HEK293 (cell line): ENCODE measurements at regions not wholly inside any gene's neighbourhood (a gene's known extent, or its start where the extent isn't known, plus 50 kb on each side); places are given as distances from the start of the nearest gene placed in this dataset.
A peak's percentile ranks its signal among the peaks of the same experiment; 100 is the strongest.

ENCODE experiments used
- CTCF ChIA-PET: fragments of 350-600 bp; formaldehyde crosslinking; extraction: SDS; loops from one replicate; lab custom pipeline; 2021; ENCODE audit warnings: antibody characterized with exemption; lab: Yijun Ruan, JAX
- POLR2A ChIA-PET: fragments of 300-600 bp; formaldehyde crosslinking; extraction: SDS; loops from one replicate; lab custom pipeline; 2020; ENCODE audit warnings: antibody characterized with exemption, inconsistent platforms; lab: Yijun Ruan, JAX
- H3K27ac ChIP-seq: fragments of 200-500 bp; sonication (Bioruptor generic); 2 replicates; pipeline ENCODE4 v1.5.1; 2014; ENCODE audit warnings: low read depth, low read length, control low read depth, inconsistent platforms; ENCODE audit errors: extremely low read depth
- H3K36me3 ChIP-seq, 2 experiments: fragments of 200-500 bp in 1 of 2; sonication (Bioruptor generic) in 1 of 2; 1 replicate in 1 of 2; 2 replicates in 1 of 2; pipeline ENCODE4 v1.5.1; 2014 to 2017; ENCODE audit warnings: inconsistent platforms in 2 of 2, low read length in 2 of 2; ENCODE audit not compliant: control insufficient read depth in 2 of 2, insufficient read depth in 1 of 2
- H3K4me1 ChIP-seq: fragments of 200-500 bp; sonication (Bioruptor generic); 2 replicates; pipeline ENCODE4 v1.5.1; 2014; ENCODE audit warnings: mild to moderate bottlenecking, low read length, inconsistent platforms; ENCODE audit not compliant: control insufficient read depth, insufficient read depth
- H3K4me3 ChIP-seq: 2 replicates; pipeline ENCODE4 v1.5.1; 2011; ENCODE audit warnings: low read depth, mild to moderate bottlenecking, control low read depth, low read length, moderate library complexity
- H3K9me3 ChIP-seq: fragments of 200-500 bp; sonication (Bioruptor generic); 2 replicates; pipeline ENCODE4 v1.5.1; 2014; ENCODE audit warnings: low read depth, low read length, inconsistent platforms; ENCODE audit not compliant: control insufficient read depth, insufficient read depth
- BCL11B ChIP-seq: fragments of 450-650 bp; formaldehyde crosslinking; IDR thresholded peaks from 2 replicates; pipeline ENCODE4 v1.5.1; 2016; ENCODE audit warnings: low read depth, missing biosample characterization, missing genetic modification characterization
- EGR2 ChIP-seq: fragments of 450-650 bp; formaldehyde crosslinking; IDR thresholded peaks from 2 replicates; pipeline ENCODE4 v1.5.1; 2016; ENCODE audit warnings: low read depth, missing biosample characterization, missing genetic modification characterization
- GLIS2 ChIP-seq: fragments of 450-650 bp; formaldehyde crosslinking; IDR thresholded peaks from 2 replicates; pipeline ENCODE4 v1.5.1; 2016; ENCODE audit warnings: missing biosample characterization, missing genetic modification characterization
- ZBTB17 ChIP-seq: fragments of 450-650 bp; formaldehyde crosslinking; IDR thresholded peaks from 2 replicates; pipeline ENCODE4 v1.5.1; 2016; ENCODE audit warnings: missing biosample characterization, missing genetic modification characterization
- ZFHX2 ChIP-seq: fragments of 450-650 bp; formaldehyde crosslinking; conservative IDR thresholded peaks from 2 replicates; pipeline ENCODE4 v1.5.1; 2016; ENCODE audit warnings: missing biosample characterization, missing genetic modification characterization
- ZFP69B ChIP-seq: fragments of 450-650 bp; formaldehyde crosslinking; IDR thresholded peaks from 2 replicates; pipeline ENCODE4 v1.5.1; 2016; ENCODE audit warnings: missing biosample characterization, missing genetic modification characterization
- ZNF501 ChIP-seq: fragments of 450-650 bp; formaldehyde crosslinking; IDR thresholded peaks from 2 replicates; pipeline ENCODE4 v1.5.1; 2016; ENCODE audit warnings: missing biosample characterization, missing genetic modification characterization
- ZNF571 ChIP-seq: fragments of 450-650 bp; formaldehyde crosslinking; IDR thresholded peaks from 2 replicates; pipeline ENCODE4 v1.5.0; 2017; ENCODE audit warnings: missing biosample characterization, missing genetic modification characterization
- ZNF776 ChIP-seq: fragments of 450-650 bp; formaldehyde crosslinking; IDR thresholded peaks from 2 replicates; pipeline ENCODE4 v1.5.0; 2017; ENCODE audit warnings: missing biosample characterization, missing genetic modification characterization, borderline replicate concordance
- TF ChIP-seq, protein P1 (sequence below): fragments of 450-650 bp; formaldehyde crosslinking; IDR thresholded peaks from 2 replicates; pipeline ENCODE4 v1.5.1; 2016; ENCODE audit warnings: missing biosample characterization, missing genetic modification characterization, low read depth
- TF ChIP-seq, protein P2 (sequence below): fragments of 450-650 bp; formaldehyde crosslinking; IDR thresholded peaks from 2 replicates; pipeline ENCODE4 v1.5.1; 2016; ENCODE audit warnings: missing biosample characterization, missing genetic modification characterization
- TF ChIP-seq, protein P3 (sequence below): fragments of 450-650 bp; formaldehyde crosslinking; conservative IDR thresholded peaks from 2 replicates; pipeline ENCODE4 v1.5.1; 2016; ENCODE audit warnings: low read depth, missing biosample characterization, missing genetic modification characterization
- TF ChIP-seq, protein P4 (sequence below): fragments of 450-650 bp; formaldehyde crosslinking; IDR thresholded peaks from 2 replicates; pipeline ENCODE4 v1.5.1; 2016; ENCODE audit warnings: missing biosample characterization, missing genetic modification characterization
- TF ChIP-seq, protein P5 (sequence below): sonication (generic); formaldehyde crosslinking; IDR thresholded peaks from 2 replicates; pipeline ENCODE4 v1.8.1; 2022; ENCODE audit warnings: mild to moderate bottlenecking, moderate library complexity, missing genetic modification reagents
- TF ChIP-seq, protein P6 (sequence below): fragments of 450-650 bp; formaldehyde crosslinking; optimal IDR thresholded peaks from 2 replicates; pipeline ENCODE3; 2016; ENCODE audit warnings: missing biosample characterization, mild to moderate bottlenecking, missing genetic modification characterization

DNA sequence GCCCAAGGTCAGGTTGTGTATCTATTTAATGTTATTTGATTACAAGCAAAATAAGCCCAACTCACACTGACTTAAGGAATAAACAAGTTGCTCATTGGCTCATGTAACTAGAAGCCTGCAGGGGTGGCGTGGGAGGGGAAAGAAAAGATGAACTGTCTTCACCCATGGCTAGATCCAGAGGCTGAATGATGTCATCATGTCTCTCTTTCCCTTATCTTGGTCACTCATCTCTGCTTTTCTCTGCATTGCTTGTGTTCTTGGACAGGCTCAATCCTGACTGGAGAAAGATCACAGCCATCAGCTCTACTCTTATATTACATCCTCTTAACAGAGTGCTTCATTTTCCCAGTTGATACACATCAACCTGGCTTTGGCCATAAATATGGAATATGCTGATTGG lies 290.0 kb upstream of the DIAPH2 start:
- H3K4me3 ChIP-seq = no peak overlapping the region
- TF ChIP-seq ZFHX2 (tag by site-specific recombination) (0 out of 2 replicates have a peak, but pooled peaks have one; percentile 13), EGR2 (peak; percentile 44; the same call in 1 of the 2 replicates), ZNF776 (tag by site-specific recombination) (no peak)
- TF ChIP-seq, protein P1, sequence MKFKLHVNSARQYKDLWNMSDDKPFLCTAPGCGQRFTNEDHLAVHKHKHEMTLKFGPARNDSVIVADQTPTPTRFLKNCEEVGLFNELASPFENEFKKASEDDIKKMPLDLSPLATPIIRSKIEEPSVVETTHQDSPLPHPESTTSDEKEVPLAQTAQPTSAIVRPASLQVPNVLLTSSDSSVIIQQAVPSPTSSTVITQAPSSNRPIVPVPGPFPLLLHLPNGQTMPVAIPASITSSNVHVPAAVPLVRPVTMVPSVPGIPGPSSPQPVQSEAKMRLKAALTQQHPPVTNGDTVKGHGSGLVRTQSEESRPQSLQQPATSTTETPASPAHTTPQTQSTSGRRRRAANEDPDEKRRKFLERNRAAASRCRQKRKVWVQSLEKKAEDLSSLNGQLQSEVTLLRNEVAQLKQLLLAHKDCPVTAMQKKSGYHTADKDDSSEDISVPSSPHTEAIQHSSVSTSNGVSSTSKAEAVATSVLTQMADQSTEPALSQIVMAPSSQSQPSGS (tag by site-specific recombination) = peak; percentile 74
- TF ChIP-seq, all 188 proteins: peak for 3
- no peaks in the 10 kb centered on the region for H3K4me1 ChIP-seq
- H3K36me3 ChIP-seq = no peaks in the 10 kb centered on the region
- POLR2A ChIA-PET = no interaction called here
- no peak overlapping the region for H3K27ac ChIP-seq
- CTCF ChIA-PET = interaction anchor here (0.7 to 0.8 kb wide), 2 partner anchors 49 to 1562 kb away, joined by 3 read pairs; no protein-coding TSS in a partner anchor
- H3K9me3 ChIP-seq = no peaks in the 10 kb centered on the region

DNA sequence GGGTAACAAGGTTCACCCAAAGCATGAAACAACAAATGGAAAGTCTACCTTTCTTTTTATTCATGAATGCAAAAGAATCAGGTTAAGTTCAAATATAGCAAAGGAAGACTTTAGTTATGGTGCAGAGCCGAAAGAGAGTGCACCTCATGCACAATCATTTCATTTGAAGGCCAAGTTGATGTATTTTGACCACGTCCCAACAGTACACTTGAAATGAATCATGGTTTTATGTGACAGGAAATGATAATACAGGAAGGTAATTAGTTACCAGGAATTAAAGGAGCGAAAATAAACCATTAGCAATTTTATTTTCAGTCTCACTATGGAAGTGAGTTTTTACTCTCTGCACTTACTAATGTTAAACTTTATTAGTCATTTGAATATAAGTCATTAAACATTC lies 281.2 kb upstream of the DIAPH2 start:
- TF ChIP-seq ZNF571 (tag by site-specific recombination) = no peak
- TF ChIP-seq, protein P2, sequence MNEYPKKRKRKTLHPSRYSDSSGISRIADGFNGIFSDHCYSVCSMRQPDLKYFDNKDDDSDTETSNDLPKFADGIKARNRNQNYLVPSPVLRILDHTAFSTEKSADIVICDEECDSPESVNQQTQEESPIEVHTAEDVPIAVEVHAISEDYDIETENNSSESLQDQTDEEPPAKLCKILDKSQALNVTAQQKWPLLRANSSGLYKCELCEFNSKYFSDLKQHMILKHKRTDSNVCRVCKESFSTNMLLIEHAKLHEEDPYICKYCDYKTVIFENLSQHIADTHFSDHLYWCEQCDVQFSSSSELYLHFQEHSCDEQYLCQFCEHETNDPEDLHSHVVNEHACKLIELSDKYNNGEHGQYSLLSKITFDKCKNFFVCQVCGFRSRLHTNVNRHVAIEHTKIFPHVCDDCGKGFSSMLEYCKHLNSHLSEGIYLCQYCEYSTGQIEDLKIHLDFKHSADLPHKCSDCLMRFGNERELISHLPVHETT (tag by site-specific recombination) = no peak
- TF ChIP-seq, protein P3, sequence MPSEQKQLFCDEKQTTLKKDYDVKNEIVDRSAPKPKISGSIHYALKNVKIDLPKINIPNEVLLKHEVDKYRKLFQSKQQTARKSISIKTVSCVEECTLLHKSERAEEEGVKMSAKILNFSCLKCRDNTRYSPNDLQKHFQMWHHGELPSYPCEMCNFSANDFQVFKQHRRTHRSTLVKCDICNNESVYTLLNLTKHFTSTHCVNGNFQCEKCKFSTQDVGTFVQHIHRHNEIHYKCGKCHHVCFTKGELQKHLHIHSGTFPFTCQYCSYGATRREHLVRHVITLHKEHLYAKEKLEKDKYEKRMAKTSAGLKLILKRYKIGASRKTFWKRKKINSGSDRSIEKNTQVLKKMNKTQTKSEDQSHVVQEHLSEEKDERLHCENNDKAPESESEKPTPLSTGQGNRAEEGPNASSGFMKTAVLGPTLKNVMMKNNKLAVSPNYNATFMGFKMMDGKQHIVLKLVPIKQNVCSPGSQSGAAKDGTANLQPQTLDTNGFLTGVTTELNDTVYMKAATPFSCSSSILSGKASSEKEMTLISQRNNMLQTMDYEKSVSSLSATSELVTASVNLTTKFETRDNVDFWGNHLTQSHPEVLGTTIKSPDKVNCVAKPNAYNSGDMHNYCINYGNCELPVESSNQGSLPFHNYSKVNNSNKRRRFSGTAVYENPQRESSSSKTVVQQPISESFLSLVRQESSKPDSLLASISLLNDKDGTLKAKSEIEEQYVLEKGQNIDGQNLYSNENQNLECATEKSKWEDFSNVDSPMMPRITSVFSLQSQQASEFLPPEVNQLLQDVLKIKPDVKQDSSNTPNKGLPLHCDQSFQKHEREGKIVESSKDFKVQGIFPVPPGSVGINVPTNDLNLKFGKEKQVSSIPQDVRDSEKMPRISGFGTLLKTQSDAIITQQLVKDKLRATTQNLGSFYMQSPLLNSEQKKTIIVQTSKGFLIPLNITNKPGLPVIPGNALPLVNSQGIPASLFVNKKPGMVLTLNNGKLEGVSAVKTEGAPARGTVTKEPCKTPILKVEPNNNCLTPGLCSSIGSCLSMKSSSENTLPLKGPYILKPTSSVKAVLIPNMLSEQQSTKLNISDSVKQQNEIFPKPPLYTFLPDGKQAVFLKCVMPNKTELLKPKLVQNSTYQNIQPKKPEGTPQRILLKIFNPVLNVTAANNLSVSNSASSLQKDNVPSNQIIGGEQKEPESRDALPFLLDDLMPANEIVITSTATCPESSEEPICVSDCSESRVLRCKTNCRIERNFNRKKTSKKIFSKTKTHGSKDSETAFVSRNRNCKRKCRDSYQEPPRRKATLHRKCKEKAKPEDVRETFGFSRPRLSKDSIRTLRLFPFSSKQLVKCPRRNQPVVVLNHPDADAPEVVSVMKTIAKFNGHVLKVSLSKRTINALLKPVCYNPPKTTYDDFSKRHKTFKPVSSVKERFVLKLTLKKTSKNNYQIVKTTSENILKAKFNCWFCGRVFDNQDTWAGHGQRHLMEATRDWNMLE (tag by site-specific recombination) = no peak
- TF ChIP-seq GLIS2 = no peak
- TF ChIP-seq, protein P4, sequence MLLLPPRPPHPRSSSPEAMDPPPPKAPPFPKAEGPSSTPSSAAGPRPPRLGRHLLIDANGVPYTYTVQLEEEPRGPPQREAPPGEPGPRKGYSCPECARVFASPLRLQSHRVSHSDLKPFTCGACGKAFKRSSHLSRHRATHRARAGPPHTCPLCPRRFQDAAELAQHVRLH (tag by site-specific recombination) = no peak
- TF ChIP-seq, protein P5, sequence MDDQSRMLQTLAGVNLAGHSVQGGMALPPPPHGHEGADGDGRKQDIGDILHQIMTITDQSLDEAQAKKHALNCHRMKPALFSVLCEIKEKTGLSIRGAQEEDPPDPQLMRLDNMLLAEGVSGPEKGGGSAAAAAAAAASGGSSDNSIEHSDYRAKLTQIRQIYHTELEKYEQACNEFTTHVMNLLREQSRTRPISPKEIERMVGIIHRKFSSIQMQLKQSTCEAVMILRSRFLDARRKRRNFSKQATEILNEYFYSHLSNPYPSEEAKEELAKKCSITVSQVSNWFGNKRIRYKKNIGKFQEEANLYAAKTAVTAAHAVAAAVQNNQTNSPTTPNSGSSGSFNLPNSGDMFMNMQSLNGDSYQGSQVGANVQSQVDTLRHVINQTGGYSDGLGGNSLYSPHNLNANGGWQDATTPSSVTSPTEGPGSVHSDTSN = no peak
- no peak for TF ChIP-seq ZBTB17 (tag by site-specific recombination)
- TF ChIP-seq, protein P6, sequence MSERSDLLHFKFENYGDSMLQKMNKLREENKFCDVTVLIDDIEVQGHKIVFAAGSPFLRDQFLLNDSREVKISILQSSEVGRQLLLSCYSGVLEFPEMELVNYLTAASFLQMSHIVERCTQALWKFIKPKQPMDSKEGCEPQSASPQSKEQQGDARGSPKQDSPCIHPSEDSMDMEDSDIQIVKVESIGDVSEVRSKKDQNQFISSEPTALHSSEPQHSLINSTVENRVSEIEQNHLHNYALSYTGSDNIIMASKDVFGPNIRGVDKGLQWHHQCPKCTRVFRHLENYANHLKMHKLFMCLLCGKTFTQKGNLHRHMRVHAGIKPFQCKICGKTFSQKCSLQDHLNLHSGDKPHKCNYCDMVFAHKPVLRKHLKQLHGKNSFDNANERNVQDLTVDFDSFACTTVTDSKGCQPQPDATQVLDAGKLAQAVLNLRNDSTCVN (tag by site-specific recombination) = no peak
- no peak for TF ChIP-seq ZFP69B (tag by site-specific recombination)
- no peak for TF ChIP-seq ZFHX2 (tag by site-specific recombination)
- TF ChIP-seq ZNF501 (tag by site-specific recombination) = no peak
- TF ChIP-seq BCL11B (tag by site-specific recombination) = no peak
- CTCF ChIA-PET = interaction anchor here (0.6 kb wide), 1 partner anchor 9 kb away, joined by 4 read pairs; no protein-coding TSS in a partner anchor

More for the DNA sequence above, 281.2 kb upstream of the DIAPH2 start:
- H3K4me3 ChIP-seq = no peak overlapping the region
- no peak overlapping the region for H3K27ac ChIP-seq
- POLR2A ChIA-PET = no interaction called here
- H3K4me1 ChIP-seq = 0 out of 2 replicates have a peak, but pooled peaks cover 2% of the 10 kb centered on the region
- no peaks in the 10 kb centered on the region for H3K9me3 ChIP-seq
- H3K36me3 ChIP-seq = no peaks in the 10 kb centered on the region
